ENCODE measurements at regions not wholly inside any gene's neighbourhood (a gene's known extent, or its start where the extent isn't known, plus 50 kb on each side); places are given as distances from the start of the nearest gene placed in this dataset.

DNA sequence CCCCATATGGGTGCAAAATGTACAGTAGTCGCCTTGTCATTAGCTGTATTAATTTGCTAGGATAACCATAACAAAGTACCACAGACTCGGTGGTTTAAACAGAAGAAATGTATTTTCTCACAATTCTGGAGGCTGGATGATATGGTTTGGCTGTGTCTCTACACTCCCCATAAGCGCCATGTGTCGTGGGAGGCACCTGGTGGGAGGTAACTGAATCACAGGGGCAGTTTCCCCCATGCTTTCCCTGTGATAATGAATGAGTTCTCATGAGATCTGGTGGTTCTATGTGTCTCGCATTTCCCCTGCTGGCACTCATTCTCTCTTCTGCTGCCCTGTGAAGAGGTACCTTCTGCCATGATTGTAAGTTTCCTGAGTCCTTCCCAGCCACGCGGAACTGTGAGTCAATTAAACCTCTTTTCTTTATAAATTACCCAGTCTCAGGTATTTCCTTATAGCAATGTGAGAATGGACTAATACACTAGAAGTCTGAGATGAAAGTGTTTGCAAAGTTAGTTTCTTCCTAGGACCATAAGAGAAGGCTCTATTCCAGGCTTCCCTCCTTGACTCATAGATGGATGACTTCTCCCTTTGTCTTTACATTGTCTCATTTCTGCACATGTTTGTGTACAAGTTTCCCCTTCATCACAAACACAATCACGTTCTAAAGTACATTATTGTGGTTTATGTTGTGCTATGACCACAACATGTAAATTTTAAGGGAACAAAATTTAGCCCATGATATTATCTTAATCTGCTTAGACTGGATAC is 1442.6 kb downstream of the SUCLG1 start:
- no peak overlapping the region for H3K4me3 ChIP-seq
- no peak for DNase-seq (ENCODE audit: low spot score in 2 of 2)
- no peaks in the 10 kb centered on the region for H3K27me3 ChIP-seq
- TF ChIP-seq POLR2A (IDR thresholded peaks at IDR 0.05) (no peak), POLR2AphosphoS5 (IDR thresholded peaks at IDR 0.05) (no peak), EP300 (IDR thresholded peaks at IDR 0.05) (no peak)
- TF ChIP-seq, protein P1, sequence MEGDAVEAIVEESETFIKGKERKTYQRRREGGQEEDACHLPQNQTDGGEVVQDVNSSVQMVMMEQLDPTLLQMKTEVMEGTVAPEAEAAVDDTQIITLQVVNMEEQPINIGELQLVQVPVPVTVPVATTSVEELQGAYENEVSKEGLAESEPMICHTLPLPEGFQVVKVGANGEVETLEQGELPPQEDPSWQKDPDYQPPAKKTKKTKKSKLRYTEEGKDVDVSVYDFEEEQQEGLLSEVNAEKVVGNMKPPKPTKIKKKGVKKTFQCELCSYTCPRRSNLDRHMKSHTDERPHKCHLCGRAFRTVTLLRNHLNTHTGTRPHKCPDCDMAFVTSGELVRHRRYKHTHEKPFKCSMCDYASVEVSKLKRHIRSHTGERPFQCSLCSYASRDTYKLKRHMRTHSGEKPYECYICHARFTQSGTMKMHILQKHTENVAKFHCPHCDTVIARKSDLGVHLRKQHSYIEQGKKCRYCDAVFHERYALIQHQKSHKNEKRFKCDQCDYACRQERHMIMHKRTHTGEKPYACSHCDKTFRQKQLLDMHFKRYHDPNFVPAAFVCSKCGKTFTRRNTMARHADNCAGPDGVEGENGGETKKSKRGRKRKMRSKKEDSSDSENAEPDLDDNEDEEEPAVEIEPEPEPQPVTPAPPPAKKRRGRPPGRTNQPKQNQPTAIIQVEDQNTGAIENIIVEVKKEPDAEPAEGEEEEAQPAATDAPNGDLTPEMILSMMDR (IDR thresholded peaks at IDR 0.05): no peak
- 80% methylated on average over 8 of the region's 8 CpGs for WGBS
- no peaks in the 10 kb centered on the region for H3K9me3 ChIP-seq
- no peak overlapping the region for H3K27ac ChIP-seq
- no peaks in the 10 kb centered on the region for H3K36me3 ChIP-seq
- no peaks in the 10 kb centered on the region for H3K4me1 ChIP-seq

DNA sequence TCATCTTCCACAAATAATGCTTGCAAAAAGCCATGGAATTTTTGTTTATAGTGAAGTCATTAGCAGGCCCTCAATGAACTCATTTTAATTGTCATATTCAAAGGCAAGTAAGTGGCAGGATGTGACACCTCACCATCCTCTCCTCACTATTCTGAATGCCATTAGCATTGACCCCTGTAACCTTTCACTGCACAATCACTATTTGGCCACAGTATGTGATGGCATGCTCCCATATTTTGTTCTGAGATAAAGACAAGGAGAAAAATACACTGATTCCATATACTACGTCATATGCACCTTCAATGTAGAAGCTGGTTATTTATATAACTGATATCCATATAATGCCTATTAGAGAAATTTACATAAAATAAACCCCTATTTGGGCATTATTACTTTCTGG is 1443.2 kb downstream of the SUCLG1 start:
- WGBS: 90% methylated on average over 1 of the region's 1 CpG
- Histone ChIP-seq H3K4me1 (no peaks in the 10 kb centered on the region), H3K4me3 (no peak overlapping the region), H3K27me3 (no peaks in the 10 kb centered on the region), H3K9me3 (no peaks in the 10 kb centered on the region), H3K27ac (no peak overlapping the region), H3K36me3 (no peaks in the 10 kb centered on the region)
- TF ChIP-seq, protein P1 (IDR thresholded peaks at IDR 0.05): no peak
- TF ChIP-seq POLR2AphosphoS5 (IDR thresholded peaks at IDR 0.05) (no peak), EP300 (IDR thresholded peaks at IDR 0.05) (no peak), POLR2A (IDR thresholded peaks at IDR 0.05) (no peak)
- DNase-seq (ENCODE audit: low spot score in 2 of 2): no peak

DNA sequence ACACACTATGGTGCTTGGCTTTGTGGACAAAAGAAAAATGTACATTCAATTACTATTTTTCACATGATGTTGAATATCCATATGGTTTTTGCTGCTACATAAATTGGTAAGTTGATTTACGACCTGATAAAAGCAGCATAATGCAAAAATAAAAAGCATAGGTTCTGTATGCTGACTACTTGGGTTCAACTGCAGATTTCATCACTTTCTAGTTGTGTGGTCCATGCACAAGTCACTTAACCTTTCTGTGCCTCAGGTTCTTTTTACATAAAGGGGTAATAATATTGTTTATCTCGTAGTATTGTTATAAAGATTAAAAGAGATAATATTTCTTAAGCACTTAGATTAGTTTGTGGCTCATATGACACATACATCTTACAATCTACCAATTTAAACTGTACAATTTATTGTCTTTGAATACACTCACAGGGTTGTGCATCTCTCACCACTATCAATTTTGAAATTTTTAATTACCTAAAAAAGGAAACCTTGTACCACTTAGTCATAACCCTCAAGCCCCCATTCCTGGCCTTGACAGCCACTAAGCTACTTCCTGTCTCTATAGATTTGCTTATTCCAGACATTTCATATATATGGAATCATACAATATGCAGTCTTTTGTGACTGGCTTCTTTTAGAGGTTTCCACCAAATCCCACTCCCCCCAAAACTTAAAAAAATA is 1443.9 kb downstream of the SUCLG1 start:
- H3K9me3 ChIP-seq: no peaks in the 10 kb centered on the region
- H3K27ac ChIP-seq: no peak overlapping the region
- no peak overlapping the region for H3K4me3 ChIP-seq
- TF ChIP-seq, protein P1 (IDR thresholded peaks at IDR 0.05): no peak
- no peak for TF ChIP-seq POLR2AphosphoS5 (IDR thresholded peaks at IDR 0.05)
- no peak for TF ChIP-seq POLR2A (IDR thresholded peaks at IDR 0.05)
- no peak for TF ChIP-seq EP300 (IDR thresholded peaks at IDR 0.05)
- H3K36me3 ChIP-seq: no peaks in the 10 kb centered on the region
- no peaks in the 10 kb centered on the region for H3K27me3 ChIP-seq
- no peaks in the 10 kb centered on the region for H3K4me1 ChIP-seq
- WGBS: 68% methylated on average over 2 of the region's 2 CpGs
- no peak for DNase-seq (ENCODE audit: low spot score in 2 of 2)

- H3K4me3 ChIP-seq: no peak overlapping the region
These were observed 1444.6 kb downstream of the SUCLG1 start for GRCh38 chr2:83014462-83014861.

DNA sequence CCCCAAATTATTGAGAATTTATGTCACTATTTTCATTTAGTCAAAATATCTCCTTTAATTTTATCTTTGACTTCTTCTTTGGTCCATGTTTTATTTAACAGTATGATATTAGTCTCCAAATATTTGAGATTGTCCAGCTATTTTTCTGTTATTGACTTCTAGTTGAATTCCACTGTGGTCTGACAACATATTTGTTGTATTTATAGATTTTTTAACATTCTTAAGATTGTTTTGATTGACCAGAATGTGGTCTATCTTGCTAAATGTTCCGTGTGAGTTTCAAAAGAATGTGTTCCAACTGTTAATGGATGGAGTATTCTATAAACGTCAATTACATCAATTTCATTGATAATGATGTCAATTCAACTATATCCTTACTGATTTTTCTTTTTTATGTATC is 1452.1 kb downstream of the SUCLG1 start:
- Histone ChIP-seq H3K9me3 (no peaks in the 10 kb centered on the region), H3K4me3 (no peak overlapping the region), H3K4me1 (no peaks in the 10 kb centered on the region), H3K27ac (no peak overlapping the region), H3K36me3 (no peaks in the 10 kb centered on the region), H3K27me3 (no peaks in the 10 kb centered on the region)
- WGBS: 71% methylated on average over 2 of the region's 2 CpGs
- DNase-seq (ENCODE audit: low spot score in 2 of 2): no peak
- TF ChIP-seq POLR2AphosphoS5 (IDR thresholded peaks at IDR 0.05) (no peak), POLR2A (IDR thresholded peaks at IDR 0.05) (no peak), EP300 (IDR thresholded peaks at IDR 0.05) (no peak)
- TF ChIP-seq, protein P1 (IDR thresholded peaks at IDR 0.05): no peak

More at GRCh38 chr2:83014462-83014861, 1444.6 kb downstream of the SUCLG1 start:
- H3K36me3 ChIP-seq: no peaks in the 10 kb centered on the region
- no peak overlapping the region for H3K27ac ChIP-seq
- no peaks in the 10 kb centered on the region for H3K4me1 ChIP-seq
- H3K9me3 ChIP-seq: no peaks in the 10 kb centered on the region
- TF ChIP-seq EP300 (IDR thresholded peaks at IDR 0.05): no peak
- TF ChIP-seq POLR2AphosphoS5 (IDR thresholded peaks at IDR 0.05): no peak
- TF ChIP-seq, protein P1 (IDR thresholded peaks at IDR 0.05): no peak
- TF ChIP-seq POLR2A (IDR thresholded peaks at IDR 0.05): no peak
- no peak for DNase-seq (ENCODE audit: low spot score in 2 of 2)
- 88% methylated on average over 2 of the region's 2 CpGs for WGBS
- H3K27me3 ChIP-seq: no peaks in the 10 kb centered on the region
